ENCODE measurements at regions not wholly inside any gene's neighbourhood (a gene's known extent, or its start where the extent isn't known, plus 50 kb on each side); places are given as distances from the start of the nearest gene placed in this dataset.

DNA sequence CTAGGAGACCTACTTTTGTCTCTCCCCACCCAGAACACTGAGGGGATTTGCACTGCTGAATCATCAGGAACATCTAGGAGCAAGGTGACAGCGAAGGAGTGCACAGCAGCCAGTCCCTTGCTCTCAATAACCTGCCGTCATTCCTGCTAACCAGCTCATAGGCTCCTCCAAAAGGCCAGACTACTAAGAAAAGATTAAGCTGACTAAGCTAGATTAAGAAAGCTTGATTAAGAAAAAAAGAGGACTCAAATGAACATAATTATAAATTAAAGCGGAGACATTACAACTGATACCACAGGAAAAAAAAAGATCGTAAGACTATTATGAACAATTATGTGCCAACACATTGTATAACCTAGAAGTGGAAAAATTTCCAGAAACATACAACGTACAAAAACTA is 1254.8 kb upstream of the CHAC2 start:
- Mint-ChIP-seq H3K4me3 (no peak overlapping the region), H3K36me3 (ENCODE audit: low read depth) (no peaks in the 10 kb centered on the region), H3K27me3 (ENCODE audit: insufficient read depth, low read depth, poor library complexity) (peaks cover 2% of the 10 kb centered on the region), H3K27ac (no peak overlapping the region), H3K9me3 (no peaks in the 10 kb centered on the region), H3K4me1 (no peaks in the 10 kb centered on the region)
- Histone ChIP-seq H3K36me3 (ENCODE audit: insufficient read depth) (no peaks in the 10 kb centered on the region), H3K4me1 (ENCODE audit: insufficient read depth) (no peaks in the 10 kb centered on the region), H3K27me3 (ENCODE audit: insufficient read depth) (no peaks in the 10 kb centered on the region), H3K27ac (ENCODE audit: low read depth) (no peak overlapping the region), H3F3A (replicated peaks; ENCODE audit: low read depth) (no peaks in the 10 kb centered on the region), H3K4me2 (no peak overlapping the region), H2AFZ (peak overlapping the region; percentile 84; the same call in 1 of the 2 replicates), H3K9me2 (ENCODE audit: insufficient read depth) (0 out of 2 replicates have a peak, but pooled peaks cover 4% of the 10 kb centered on the region), H3K4me3 (no peak overlapping the region), H3K79me2 (replicated peaks; ENCODE audit: insufficient read depth) (no peaks in the 10 kb centered on the region), H4K20me1 (replicated peaks; ENCODE audit: insufficient read depth) (no peaks in the 10 kb centered on the region)
- TF ChIP-seq, protein P1, sequence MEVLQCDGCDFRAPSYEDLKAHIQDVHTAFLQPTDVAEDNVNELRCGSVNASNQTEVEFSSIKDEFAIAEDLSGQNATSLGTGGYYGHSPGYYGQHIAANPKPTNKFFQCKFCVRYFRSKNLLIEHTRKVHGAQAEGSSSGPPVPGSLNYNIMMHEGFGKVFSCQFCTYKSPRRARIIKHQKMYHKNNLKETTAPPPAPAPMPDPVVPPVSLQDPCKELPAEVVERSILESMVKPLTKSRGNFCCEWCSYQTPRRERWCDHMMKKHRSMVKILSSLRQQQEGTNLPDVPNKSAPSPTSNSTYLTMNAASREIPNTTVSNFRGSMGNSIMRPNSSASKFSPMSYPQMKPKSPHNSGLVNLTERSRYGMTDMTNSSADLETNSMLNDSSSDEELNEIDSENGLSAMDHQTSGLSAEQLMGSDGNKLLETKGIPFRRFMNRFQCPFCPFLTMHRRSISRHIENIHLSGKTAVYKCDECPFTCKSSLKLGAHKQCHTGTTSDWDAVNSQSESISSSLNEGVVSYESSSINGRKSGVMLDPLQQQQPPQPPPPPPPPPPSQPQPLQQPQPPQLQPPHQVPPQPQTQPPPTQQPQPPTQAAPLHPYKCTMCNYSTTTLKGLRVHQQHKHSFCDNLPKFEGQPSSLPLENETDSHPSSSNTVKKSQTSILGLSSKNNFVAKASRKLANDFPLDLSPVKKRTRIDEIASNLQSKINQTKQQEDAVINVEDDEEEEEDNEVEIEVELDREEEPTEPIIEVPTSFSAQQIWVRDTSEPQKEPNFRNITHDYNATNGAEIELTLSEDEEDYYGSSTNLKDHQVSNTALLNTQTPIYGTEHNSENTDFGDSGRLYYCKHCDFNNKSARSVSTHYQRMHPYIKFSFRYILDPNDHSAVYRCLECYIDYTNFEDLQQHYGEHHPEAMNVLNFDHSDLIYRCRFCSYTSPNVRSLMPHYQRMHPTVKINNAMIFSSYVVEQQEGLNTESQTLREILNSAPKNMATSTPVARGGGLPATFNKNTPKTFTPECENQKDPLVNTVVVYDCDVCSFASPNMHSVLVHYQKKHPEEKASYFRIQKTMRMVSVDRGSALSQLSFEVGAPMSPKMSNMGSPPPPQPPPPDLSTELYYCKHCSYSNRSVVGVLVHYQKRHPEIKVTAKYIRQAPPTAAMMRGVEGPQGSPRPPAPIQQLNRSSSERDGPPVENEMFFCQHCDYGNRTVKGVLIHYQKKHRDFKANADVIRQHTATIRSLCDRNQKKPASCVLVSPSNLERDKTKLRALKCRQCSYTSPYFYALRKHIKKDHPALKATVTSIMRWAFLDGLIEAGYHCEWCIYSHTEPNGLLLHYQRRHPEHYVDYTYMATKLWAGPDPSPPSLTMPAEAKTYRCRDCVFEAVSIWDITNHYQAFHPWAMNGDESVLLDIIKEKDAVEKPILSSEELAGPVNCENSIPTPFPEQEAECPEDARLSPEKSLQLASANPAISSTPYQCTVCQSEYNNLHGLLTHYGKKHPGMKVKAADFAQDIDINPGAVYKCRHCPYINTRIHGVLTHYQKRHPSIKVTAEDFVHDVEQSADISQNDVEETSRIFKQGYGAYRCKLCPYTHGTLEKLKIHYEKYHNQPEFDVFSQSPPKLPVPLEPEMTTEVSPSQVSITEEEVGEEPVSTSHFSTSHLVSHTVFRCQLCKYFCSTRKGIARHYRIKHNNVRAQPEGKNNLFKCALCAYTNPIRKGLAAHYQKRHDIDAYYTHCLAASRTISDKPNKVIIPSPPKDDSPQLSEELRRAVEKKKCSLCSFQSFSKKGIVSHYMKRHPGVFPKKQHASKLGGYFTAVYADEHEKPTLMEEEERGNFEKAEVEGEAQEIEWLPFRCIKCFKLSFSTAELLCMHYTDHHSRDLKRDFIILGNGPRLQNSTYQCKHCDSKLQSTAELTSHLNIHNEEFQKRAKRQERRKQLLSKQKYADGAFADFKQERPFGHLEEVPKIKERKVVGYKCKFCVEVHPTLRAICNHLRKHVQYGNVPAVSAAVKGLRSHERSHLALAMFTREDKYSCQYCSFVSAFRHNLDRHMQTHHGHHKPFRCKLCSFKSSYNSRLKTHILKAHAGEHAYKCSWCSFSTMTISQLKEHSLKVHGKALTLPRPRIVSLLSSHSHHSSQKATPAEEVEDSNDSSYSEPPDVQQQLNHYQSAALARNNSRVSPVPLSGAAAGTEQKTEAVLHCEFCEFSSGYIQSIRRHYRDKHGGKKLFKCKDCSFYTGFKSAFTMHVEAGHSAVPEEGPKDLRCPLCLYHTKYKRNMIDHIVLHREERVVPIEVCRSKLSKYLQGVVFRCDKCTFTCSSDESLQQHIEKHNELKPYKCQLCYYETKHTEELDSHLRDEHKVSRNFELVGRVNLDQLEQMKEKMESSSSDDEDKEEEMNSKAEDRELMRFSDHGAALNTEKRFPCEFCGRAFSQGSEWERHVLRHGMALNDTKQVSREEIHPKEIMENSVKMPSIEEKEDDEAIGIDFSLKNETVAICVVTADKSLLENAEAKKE (CRISPR knock-in tag; IDR thresholded peaks at IDR 0.05) = no peak
- TF ChIP-seq JUNB (IDR thresholded peaks at IDR 0.05; ENCODE audit: unreplicated experiment) (no peak), ZNF331 (CRISPR knock-in tag; IDR thresholded peaks at IDR 0.05; ENCODE audit: low read depth) (no peak), EZH2 (IDR thresholded peaks at IDR 0.05; ENCODE audit: low read depth, unreplicated experiment) (no peak)
- no peak for ATAC-seq
- no peak for DNase-seq (ENCODE audit: low spot score)

DNA sequence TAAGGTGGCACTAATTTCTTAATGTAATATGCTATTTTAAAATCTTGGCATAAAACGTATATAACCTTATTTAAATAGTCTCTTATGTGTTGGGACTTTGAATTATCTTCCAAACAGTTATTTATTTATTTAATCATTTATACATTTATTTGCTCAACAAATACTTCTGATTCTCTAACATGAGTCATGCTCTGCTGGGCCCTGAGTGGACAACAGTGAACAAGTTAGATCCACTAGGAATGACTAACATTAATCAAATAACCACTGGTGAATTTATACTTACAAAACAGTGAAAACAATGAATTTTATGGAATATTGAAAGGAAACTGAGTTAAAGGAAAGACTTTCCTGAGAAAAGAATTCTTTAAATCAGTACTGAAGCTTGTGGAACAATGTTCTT is 1257.2 kb upstream of the CHAC2 start:
- Histone ChIP-seq H4K20me1 (replicated peaks; ENCODE audit: insufficient read depth) (no peaks in the 10 kb centered on the region), H3K9me2 (ENCODE audit: insufficient read depth) (0 out of 2 replicates have a peak, but pooled peaks cover 4% of the 10 kb centered on the region), H3K27ac (ENCODE audit: low read depth) (no peak overlapping the region), H3F3A (replicated peaks; ENCODE audit: low read depth) (no peaks in the 10 kb centered on the region), H3K79me2 (replicated peaks; ENCODE audit: insufficient read depth) (no peaks in the 10 kb centered on the region), H3K4me2 (no peak overlapping the region), H2AFZ (no peak overlapping the region), H3K36me3 (ENCODE audit: insufficient read depth) (no peaks in the 10 kb centered on the region), H3K4me1 (ENCODE audit: insufficient read depth) (no peaks in the 10 kb centered on the region), H3K27me3 (ENCODE audit: insufficient read depth) (no peaks in the 10 kb centered on the region), H3K4me3 (no peak overlapping the region)
- Mint-ChIP-seq H3K4me1 (no peaks in the 10 kb centered on the region), H3K27me3 (ENCODE audit: insufficient read depth, low read depth, poor library complexity) (peaks cover 2% of the 10 kb centered on the region), H3K36me3 (ENCODE audit: low read depth) (no peaks in the 10 kb centered on the region), H3K9me3 (no peaks in the 10 kb centered on the region), H3K4me3 (no peak overlapping the region), H3K27ac (no peak overlapping the region)
- ATAC-seq = no peak
- TF ChIP-seq EZH2 (IDR thresholded peaks at IDR 0.05; ENCODE audit: low read depth, unreplicated experiment) (no peak), ZNF331 (CRISPR knock-in tag; IDR thresholded peaks at IDR 0.05; ENCODE audit: low read depth) (no peak)
- no peak for DNase-seq (ENCODE audit: low spot score)

Measured in GM23338 (cell line).